AG09319 (cell line): ENCODE measurements at regions not wholly inside any gene's neighbourhood (a gene's known extent, or its start where the extent isn't known, plus 50 kb on each side); places are given as distances from the start of the nearest gene placed in this dataset.

Source experiments
- DNase-seq: peaks from one replicate; pipeline ENCODE4 v3.0.0-alpha.2; 2010; ENCODE audit warnings: low read depth; ENCODE audit errors: extremely low read depth
- CTCF ChIP-seq: IDR thresholded peaks from 2 replicates; pipeline ENCODE4 v1.5.1; 2011; ENCODE audit warnings: low read depth, mild to moderate bottlenecking, inconsistent platforms, low read length, moderate library complexity

GRCh38 chr13:99078017-99078771, 100.3 kb upstream of the DOCK9 start:
- DNase-seq = no peak
- no peak for TF ChIP-seq CTCF

- no peak for TF ChIP-seq CTCF
- DNase-seq = no peak
These were observed 102.3 kb upstream of the DOCK9 start for GRCh38 chr13:99080131-99080530.

- TF ChIP-seq CTCF = no peak
- no peak for DNase-seq
These were observed 106.1 kb upstream of the DOCK9 start for GRCh38 chr13:99083981-99084380.

GRCh38 chr13:99085139-99085807, 107.4 kb upstream of the DOCK9 start:
- no peak for DNase-seq
- TF ChIP-seq CTCF = no peak

GRCh38 chr13:99085808-99086266, 108.0 kb upstream of the DOCK9 start:
- DNase-seq = no peak
- TF ChIP-seq CTCF = no peak

GRCh38 chr13:99086267-99087097, 108.6 kb upstream of the DOCK9 start:
- DNase-seq = no peak
- no peak for TF ChIP-seq CTCF
